ES-I3 (cell line): ENCODE measurements at regions not wholly inside any gene's neighbourhood (a gene's known extent, or its start where the extent isn't known, plus 50 kb on each side); places are given as distances from the start of the nearest gene placed in this dataset.

Source experiments
- H3K36me3 ChIP-seq: 2 replicates; pipeline ENCODE4 v1.6.1; 2013; ENCODE audit warnings: mild to moderate bottlenecking, low read length, control low read depth, moderate library complexity; ENCODE audit not compliant: insufficient read depth
- H3K4me1 ChIP-seq: 2 replicates; pipeline ENCODE4 v1.6.1; 2013; ENCODE audit warnings: mild to moderate bottlenecking, control low read depth, low read length; ENCODE audit not compliant: insufficient read depth
- H3K9ac ChIP-seq: 2 replicates; pipeline ENCODE4 v1.6.1; 2013; ENCODE audit warnings: low read depth, mild to moderate bottlenecking, low read length, moderate library complexity
- H3K9me3 ChIP-seq: 2 replicates; pipeline ENCODE4 v1.6.1; 2013; ENCODE audit warnings: mild to moderate bottlenecking, low read length, moderate library complexity; ENCODE audit not compliant: control insufficient read depth, insufficient read depth

DNA sequence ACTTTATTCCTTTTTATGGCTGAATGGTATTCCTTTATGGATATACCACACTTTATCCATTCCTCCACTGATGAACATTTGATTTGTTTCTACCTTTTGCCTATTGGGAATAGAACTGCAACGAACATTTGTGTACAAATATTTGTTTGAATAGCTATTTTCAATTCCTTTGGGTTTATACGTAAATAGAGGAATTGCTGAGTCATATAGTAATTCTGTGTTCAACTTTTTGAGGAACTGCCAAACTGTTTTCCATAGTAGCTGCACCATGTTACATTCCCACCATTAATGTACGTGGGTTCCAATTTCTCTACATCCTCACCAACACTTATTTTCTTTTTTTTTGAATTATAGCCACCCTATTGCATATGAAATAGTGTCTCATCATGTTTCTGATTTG, 156.5 kb upstream of the ATP6AP2 start:
- Histone ChIP-seq H3K9ac (no peak overlapping the region), H3K9me3 (0 out of 2 replicates have a peak, but pooled peaks cover 3% of the 10 kb centered on the region), H3K36me3 (no peaks in the 10 kb centered on the region), H3K4me1 (peaks cover 5% of the 10 kb centered on the region; the same call in 1 of the 2 replicates)

DNA sequence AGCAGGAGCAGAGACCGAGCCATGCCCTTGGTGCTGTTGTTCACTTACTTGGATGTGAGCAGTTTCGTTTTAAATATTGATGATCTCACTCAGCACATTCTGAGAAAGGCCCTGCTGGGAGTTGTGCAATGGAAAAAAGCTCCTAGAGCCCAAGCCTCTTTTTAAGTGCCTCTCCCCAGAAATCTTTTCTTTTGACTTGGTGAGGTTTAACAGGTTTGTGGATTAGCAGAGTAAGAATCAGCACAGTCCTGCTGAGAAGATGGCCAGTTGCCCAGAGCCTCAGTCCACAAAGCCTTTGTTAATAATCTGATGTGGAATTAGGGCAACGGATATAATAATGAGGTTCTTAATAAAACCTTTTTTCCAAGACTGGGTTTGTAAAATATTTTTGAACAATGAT, 157.5 kb upstream of the ATP6AP2 start:
- Histone ChIP-seq H3K9me3 (0 out of 2 replicates have a peak, but pooled peaks cover 3% of the 10 kb centered on the region), H3K9ac (no peak overlapping the region), H3K36me3 (no peaks in the 10 kb centered on the region), H3K4me1 (peaks cover 5% of the 10 kb centered on the region; the same call in 1 of the 2 replicates)

DNA sequence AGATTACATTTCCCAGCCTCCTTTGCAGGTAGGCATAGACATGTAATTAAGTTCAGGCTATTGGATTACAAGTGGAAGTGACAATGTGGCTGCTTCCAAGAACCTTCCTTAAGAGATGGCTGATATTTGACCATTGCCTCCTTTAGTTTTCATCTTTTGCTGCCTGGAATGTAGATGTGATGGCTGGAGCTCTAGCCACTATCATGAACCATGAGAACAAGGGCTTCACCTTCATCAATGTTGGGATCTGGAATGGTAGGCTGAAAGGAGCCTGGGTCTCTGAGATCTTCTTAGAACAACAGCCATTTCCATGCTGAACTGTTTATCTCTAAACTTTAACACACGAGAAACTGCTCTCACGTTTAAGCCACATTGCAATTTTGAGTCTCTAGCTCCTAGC, 158.7 kb upstream of the ATP6AP2 start:
- H3K9ac ChIP-seq = no peak overlapping the region
- H3K4me1 ChIP-seq = peaks cover 5% of the 10 kb centered on the region; the same call in 1 of the 2 replicates
- H3K9me3 ChIP-seq = 0 out of 2 replicates have a peak, but pooled peaks cover 3% of the 10 kb centered on the region
- H3K36me3 ChIP-seq = no peaks in the 10 kb centered on the region

DNA sequence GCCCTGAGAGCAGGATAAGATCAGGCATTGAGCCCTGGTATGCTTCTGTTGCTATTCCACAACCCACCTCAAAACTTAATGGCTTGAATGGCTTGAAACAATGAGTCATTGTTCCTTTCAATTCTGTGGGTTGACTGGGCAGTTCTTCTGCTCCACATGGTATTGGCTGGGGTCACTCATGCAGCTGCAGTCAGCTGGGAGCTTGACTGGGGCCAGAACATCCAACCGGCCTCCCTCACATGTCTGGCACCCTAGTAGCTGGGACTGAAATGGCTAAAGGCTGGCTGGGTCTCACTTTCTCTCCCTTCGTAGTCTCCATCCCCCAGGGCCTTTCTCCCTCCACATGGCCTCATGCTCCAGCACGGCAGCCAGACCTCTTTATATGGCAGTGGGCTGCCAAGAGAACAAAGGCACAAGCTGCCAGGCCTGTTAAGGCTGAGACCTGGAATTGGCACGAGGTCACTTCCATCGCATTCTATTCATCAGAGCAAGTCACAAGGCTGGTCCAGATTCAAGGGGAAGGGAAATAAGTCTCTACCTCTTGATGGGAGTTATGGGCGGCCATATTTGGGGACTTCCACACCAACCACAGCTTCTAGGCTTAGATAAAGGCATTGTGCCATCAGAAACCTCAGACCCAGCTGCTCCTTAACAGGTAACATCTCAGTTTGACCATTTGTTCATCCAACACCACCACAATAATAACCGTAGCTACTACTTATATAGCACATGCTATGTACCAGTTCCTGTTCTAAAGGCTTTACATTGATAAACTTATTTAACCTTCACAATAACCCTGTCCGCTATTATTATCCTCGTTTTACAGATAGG, 159.7 kb upstream of the ATP6AP2 start:
- Histone ChIP-seq H3K36me3 (no peaks in the 10 kb centered on the region), H3K9me3 (0 out of 2 replicates have a peak, but pooled peaks cover 3% of the 10 kb centered on the region), H3K4me1 (peaks cover 5% of the 10 kb centered on the region; the same call in 1 of the 2 replicates), H3K9ac (no peak overlapping the region)

GRCh38 chrX:40418813-40419195, 162.0 kb upstream of the ATP6AP2 start:
- H3K9ac ChIP-seq = no peak overlapping the region
- peaks cover 15% of the 10 kb centered on the region for H3K4me1 ChIP-seq
- 0 out of 2 replicates have a peak, but pooled peaks cover 3% of the 10 kb centered on the region for H3K9me3 ChIP-seq
- H3K36me3 ChIP-seq = no peaks in the 10 kb centered on the region

DNA sequence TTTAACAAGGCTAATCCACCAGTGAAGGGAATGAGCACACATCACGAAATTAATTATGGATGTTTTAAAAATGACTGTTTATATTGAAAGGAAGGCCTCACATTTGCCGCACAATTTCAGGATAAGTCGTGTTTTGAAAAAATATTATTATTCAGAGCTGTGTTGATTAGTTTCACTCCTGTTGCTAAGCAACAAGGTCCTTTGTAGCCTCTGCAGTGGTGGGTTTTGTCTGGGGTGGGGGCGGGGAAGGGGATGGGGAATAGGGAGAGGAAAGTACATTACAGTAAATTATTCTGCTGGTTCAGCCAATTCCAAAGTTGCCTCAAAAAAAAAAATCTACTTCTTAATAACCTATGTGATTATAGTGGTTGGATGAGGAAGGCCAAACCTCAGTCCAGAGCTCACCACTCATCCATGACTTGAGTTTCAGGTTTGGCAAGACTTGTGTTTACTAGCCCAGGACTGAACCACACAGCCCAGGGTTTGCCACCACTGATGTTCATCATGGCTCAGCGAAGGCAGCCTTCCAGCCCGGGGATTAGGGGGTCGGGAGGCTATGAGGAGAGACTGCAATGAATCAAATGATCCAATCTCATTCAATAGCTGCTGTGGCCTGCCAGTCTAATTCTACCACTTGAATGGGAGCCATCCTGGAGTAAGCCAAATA, 162.5 kb upstream of the ATP6AP2 start:
- Histone ChIP-seq H3K9me3 (0 out of 2 replicates have a peak, but pooled peaks cover 3% of the 10 kb centered on the region), H3K9ac (no peak overlapping the region), H3K4me1 (peaks cover 19% of the 10 kb centered on the region), H3K36me3 (no peaks in the 10 kb centered on the region)

DNA sequence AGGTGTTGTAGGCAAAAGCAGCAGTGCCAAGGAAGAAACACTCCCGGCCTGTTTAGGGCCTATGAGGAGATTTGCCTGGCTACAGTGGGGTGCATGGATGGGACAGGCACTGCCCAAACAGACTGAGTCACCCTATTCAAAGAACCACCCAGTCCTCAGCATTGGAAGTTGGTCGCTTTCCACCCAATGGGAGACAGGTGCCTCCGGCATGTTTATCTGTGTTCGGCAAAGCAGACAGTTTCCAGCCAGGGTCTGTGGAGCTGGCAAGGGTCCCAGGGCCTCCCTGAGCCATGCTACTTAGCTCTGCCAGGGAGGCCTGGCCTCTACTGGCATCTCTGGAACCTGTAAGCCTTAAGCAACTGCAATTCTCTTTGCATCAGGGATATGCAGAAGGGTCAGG, 165.1 kb upstream of the ATP6AP2 start:
- peaks cover 15% of the 10 kb centered on the region for H3K4me1 ChIP-seq

GRCh38 chrX:40414335-40414734, 166.4 kb upstream of the ATP6AP2 start:
- Histone ChIP-seq H3K9ac (no peak overlapping the region), H3K4me1 (peaks cover 14% of the 10 kb centered on the region), H3K36me3 (no peaks in the 10 kb centered on the region), H3K9me3 (no peaks in the 10 kb centered on the region)

More for the DNA sequence above, 165.1 kb upstream of the ATP6AP2 start:
- H3K9me3 ChIP-seq = no peaks in the 10 kb centered on the region
- no peaks in the 10 kb centered on the region for H3K36me3 ChIP-seq
- no peak overlapping the region for H3K9ac ChIP-seq

DNA sequence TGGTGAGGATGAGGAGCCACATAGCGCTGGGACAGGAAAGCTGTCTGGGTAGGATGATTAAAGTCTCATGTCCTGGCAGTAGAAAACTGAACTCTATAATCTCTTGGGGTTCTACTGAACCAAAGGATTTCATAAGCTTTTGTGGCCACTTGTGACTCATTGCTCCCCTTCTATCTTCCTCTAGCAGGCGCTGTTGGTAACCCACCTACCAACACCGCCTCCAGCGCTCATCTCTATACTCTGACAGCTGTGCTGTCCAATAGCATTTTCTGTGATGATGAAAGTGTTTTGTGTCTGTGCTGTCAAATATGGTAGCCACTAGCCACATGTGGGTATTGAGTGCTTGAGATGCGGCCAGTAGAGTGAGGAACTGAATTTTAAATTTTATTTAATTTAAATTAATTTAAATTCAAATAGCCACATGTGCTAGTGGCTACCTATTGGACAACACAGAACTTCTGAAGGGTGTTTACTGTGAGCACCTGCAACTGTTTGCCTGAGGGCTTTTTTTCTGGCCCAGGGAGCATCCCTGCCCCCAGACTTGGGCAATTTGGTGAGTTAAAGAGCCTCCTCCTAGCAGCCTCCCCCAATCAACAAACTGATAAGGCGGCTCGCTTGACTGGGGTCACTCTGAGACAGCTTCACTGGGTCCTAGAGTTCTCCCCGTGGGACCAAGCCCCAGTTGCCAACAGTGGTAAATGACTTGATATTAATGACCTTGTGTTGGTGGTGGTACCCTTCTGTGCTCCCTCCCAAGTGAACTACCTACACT, 169.2 kb upstream of the ATP6AP2 start:
- H3K9ac ChIP-seq = no peak overlapping the region; the same call in 1 of the 2 replicates
- H3K4me1 ChIP-seq = peaks cover 14% of the 10 kb centered on the region
- H3K9me3 ChIP-seq = no peaks in the 10 kb centered on the region
- H3K36me3 ChIP-seq = no peaks in the 10 kb centered on the region

DNA sequence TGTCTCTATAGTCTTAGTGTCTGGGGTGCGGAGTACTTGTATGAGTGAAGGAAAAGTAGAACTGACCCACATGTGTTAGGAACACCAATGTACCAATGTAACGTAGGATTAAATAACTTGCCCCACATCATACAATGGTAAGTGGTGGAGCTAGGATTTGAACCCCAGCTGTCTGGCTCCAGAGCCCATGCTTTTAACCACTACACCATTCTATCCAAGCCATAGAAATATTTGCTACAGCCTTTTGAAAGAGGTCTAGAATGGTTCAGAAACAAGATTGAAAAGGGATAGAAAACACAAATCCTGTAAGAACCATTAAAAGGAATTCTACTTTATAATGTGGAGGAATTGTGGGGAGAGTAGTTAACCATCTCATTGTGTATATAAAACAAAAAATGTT, 169.9 kb upstream of the ATP6AP2 start:
- H3K4me1 ChIP-seq = peaks cover 14% of the 10 kb centered on the region
- H3K9me3 ChIP-seq = no peaks in the 10 kb centered on the region
- no peak overlapping the region for H3K9ac ChIP-seq
- no peaks in the 10 kb centered on the region for H3K36me3 ChIP-seq

GRCh38 chrX:40406330-40406859, 174.4 kb upstream of the ATP6AP2 start:
- peaks cover 6% of the 10 kb centered on the region for H3K4me1 ChIP-seq
- H3K9me3 ChIP-seq = no peaks in the 10 kb centered on the region
- no peak overlapping the region for H3K9ac ChIP-seq
- H3K36me3 ChIP-seq = no peaks in the 10 kb centered on the region

- Histone ChIP-seq H3K9ac (no peak overlapping the region), H3K36me3 (no peaks in the 10 kb centered on the region), H3K9me3 (no peaks in the 10 kb centered on the region), H3K4me1 (peaks cover 6% of the 10 kb centered on the region)
Observed at GRCh38 chrX:40405399-40405798, 175.4 kb upstream of the ATP6AP2 start.

DNA sequence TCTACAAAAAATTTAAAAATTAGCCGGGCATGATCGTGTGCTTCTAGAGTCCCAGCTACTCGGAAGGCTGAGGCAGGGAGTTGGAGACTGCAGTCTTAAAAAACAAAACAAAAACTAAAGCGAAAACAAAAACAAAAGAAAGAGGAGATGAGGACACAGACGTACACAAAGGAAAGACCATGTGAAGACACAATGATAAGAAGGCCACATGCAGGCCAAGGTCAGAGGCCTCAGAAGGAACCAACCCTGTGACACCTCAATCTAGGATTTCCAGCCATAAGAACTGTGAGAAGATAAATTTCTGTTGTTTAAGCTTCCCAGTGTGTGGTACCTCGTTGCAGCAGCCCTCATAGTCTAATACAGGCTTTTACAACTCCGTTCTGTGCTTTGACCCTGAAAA, 177.0 kb upstream of the ATP6AP2 start:
- Histone ChIP-seq H3K4me1 (peaks cover 6% of the 10 kb centered on the region), H3K9ac (no peak overlapping the region), H3K9me3 (peaks cover 1% of the 10 kb centered on the region; the same call in 1 of the 2 replicates), H3K36me3 (no peaks in the 10 kb centered on the region)
